ENCODE measurements at regions not wholly inside any gene's neighbourhood (a gene's known extent, or its start where the extent isn't known, plus 50 kb on each side); places are given as distances from the start of the nearest gene placed in this dataset.

GRCh38 chr6:145313041-145313855 is 422.1 kb downstream of the EPM2A start:
- TF ChIP-seq SMAD3 (CRISPR knock-in tag; IDR thresholded peaks at IDR 0.05; ENCODE audit: borderline replicate concordance) (no peak), MAX (CRISPR knock-in tag; IDR thresholded peaks at IDR 0.05) (no peak)
- TF ChIP-seq, protein P1, sequence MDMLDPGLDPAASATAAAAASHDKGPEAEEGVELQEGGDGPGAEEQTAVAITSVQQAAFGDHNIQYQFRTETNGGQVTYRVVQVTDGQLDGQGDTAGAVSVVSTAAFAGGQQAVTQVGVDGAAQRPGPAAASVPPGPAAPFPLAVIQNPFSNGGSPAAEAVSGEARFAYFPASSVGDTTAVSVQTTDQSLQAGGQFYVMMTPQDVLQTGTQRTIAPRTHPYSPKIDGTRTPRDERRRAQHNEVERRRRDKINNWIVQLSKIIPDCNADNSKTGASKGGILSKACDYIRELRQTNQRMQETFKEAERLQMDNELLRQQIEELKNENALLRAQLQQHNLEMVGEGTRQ (CRISPR knock-in tag; IDR thresholded peaks at IDR 0.05): no peak
- TF ChIP-seq, protein P2, sequence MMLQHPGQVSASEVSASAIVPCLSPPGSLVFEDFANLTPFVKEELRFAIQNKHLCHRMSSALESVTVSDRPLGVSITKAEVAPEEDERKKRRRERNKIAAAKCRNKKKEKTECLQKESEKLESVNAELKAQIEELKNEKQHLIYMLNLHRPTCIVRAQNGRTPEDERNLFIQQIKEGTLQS (CRISPR knock-in tag; conservative IDR thresholded peaks at IDR 0.05): no peak

Measured in WTC11 (cell line).